Ovary (tissue), 7 donors: ENCODE measurements at regions not wholly inside any gene's neighbourhood (a gene's known extent, or its start where the extent isn't known, plus 50 kb on each side); places are given as distances from the start of the nearest gene placed in this dataset.

ENCODE experiments used
- DNase-seq, 5 donors: peaks; one replicate each; pipeline ENCODE4 v3.0.0-alpha.2; 2019 to 2020
- H3K27ac ChIP-seq, 2 donors: fragments of 200-600 bp; one replicate each; pipeline versions ENCODE4 v1.5.1 to v1.8.0; 2019 to 2022
- H3K27me3 ChIP-seq: fragments of 200-600 bp; one replicate; pipeline ENCODE4 v1.8.0; 2022
- H3K36me3 ChIP-seq: fragments of 200-600 bp; sonication (generic); one replicate; pipeline ENCODE4 v1.5.1; 2019
- H3K4me1 ChIP-seq: one replicate; pipeline ENCODE4 v1.8.1; 2013; ENCODE audit warnings: mild to moderate bottlenecking, moderate library complexity; ENCODE audit not compliant: insufficient read depth
- H3K4me3 ChIP-seq: fragments of 200-600 bp; sonication (generic); one replicate; pipeline ENCODE4 v1.5.1; 2017
- H3K9me3 ChIP-seq, 2 donors: fragments of 200-600 bp in 1 of 2; sonication (generic) in 1 of 2; one replicate each; pipeline versions ENCODE4 v1.5.1 to v1.8.1; 2013 to 2019; ENCODE audit warnings: mild to moderate bottlenecking in 1 of 2, moderate library complexity in 1 of 2
- EP300 ChIP-seq: sonication (generic); formaldehyde crosslinking; IDR thresholded peaks from one replicate; pipeline ENCODE4 v1.6.1; 2017; ENCODE audit warnings: antibody characterized with exemption
- POLR2A ChIP-seq: fragments of 450-650 bp; IDR thresholded peaks from one replicate; pipeline ENCODE4 v1.6.1; 2017; ENCODE audit warnings: antibody characterized with exemption, mild to moderate bottlenecking, moderate library complexity
- WGBS, 3 donors: extraction: QIAGEN DNeasy Blood & Tissue Kit in 1 of 3; methylation state at CpG; one replicate each; pipeline versions ENCODE4 v1.1.5 to v1.1.7; 2013 to 2017; 5-methylcytosine and 5-hydroxymethylcytosine counted together
- intact Hi-C, 4 donors: fragments of 100-400 bp; cut with DNase I; formaldehyde crosslinking; loops; one replicate each; pipeline versions ENCODE4 v1.11.0 to v1.15.1; 2022 to 2023
- TF ChIP-seq, protein P1 (sequence below), 3 donors: fragments of 450-650 bp in 2 of 3; fragments of 200-600 bp in 1 of 3; IDR thresholded peaks; one replicate each; pipeline versions ENCODE4 v1.5.1 to v1.8.0; 2016 to 2022; ENCODE audit warnings: antibody characterized with exemption in 3 of 3, mild to moderate bottlenecking in 1 of 3
- donor health status: DM: no; HTN: no; CAD: no; lungs with moderate emphysema.
- donor health status: DM: no; HTN: no; CAD: no.
- donor health status: Bipolar disorder and iron deficiency.
- donor health status: DM: no; HTN: no; CAD: no.
- donor health status: DM: yes; HTN: yes; CAD: no.

DNA sequence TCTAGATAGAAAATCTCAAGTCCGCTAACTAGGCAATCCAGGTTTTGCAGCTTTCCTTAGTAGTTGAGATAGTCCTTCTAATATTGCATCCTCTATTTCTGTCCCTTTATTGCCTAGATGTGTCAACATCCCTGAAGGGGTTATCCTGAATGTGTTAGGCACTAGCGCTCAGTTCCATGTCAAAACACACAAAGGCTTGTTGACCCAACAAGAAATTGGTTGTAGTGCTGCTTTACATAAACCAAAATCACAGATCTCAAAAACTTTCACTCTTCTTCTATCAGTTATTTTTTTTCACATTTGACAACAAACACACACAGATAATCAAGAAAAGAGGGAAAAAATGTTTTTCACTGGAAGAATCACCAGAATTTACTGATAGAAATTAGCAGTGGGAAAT, 51.4 kb upstream of the SOX2 start:
- no peak overlapping the region for H3K4me3 ChIP-seq
- 80 to 90% (median 84%) methylated on average over 2 of the region's 2 CpGs for WGBS, 3 donors
- TF ChIP-seq EP300 (no peak), POLR2A (no peak)
- TF ChIP-seq, protein P1, sequence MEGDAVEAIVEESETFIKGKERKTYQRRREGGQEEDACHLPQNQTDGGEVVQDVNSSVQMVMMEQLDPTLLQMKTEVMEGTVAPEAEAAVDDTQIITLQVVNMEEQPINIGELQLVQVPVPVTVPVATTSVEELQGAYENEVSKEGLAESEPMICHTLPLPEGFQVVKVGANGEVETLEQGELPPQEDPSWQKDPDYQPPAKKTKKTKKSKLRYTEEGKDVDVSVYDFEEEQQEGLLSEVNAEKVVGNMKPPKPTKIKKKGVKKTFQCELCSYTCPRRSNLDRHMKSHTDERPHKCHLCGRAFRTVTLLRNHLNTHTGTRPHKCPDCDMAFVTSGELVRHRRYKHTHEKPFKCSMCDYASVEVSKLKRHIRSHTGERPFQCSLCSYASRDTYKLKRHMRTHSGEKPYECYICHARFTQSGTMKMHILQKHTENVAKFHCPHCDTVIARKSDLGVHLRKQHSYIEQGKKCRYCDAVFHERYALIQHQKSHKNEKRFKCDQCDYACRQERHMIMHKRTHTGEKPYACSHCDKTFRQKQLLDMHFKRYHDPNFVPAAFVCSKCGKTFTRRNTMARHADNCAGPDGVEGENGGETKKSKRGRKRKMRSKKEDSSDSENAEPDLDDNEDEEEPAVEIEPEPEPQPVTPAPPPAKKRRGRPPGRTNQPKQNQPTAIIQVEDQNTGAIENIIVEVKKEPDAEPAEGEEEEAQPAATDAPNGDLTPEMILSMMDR (IDR thresholded peaks at IDR 0.05): no peak
- no peaks in the 10 kb centered on the region for H3K4me1 ChIP-seq
- no peaks in the 10 kb centered on the region for H3K36me3 ChIP-seq
- no peaks in the 10 kb centered on the region for H3K27me3 ChIP-seq
- intact Hi-C loops: no loop called here
- no peak for DNase-seq
- no peaks in the 10 kb centered on the region for H3K9me3 ChIP-seq
- no peak overlapping the region for H3K27ac ChIP-seq

DNA sequence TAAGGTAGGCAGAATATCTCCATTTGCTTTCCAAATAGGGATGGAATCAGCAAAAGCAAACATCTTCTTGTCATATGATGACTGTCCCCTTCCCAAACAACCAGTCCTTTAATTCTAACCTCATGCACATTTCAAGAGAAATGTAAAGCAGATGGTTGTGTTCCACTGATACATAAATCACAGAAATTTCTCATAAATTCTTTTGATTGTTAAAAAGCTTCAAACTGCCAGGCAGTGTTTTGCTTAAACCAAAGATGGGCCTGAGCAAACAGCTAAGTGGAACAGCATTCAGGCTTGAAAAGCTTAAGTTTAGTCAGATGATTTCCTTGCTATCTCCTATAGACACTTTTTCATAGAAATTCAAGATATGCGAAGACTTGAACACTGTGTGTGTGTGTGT, 74.3 kb upstream of the SOX2 start:
- 80 to 85% (median 82%) methylated on average over 1 of the region's 1 CpG for WGBS, 3 donors
- DNase-seq: no peak
- H3K27ac ChIP-seq: no peak overlapping the region
- no peak overlapping the region for H3K4me3 ChIP-seq
- TF ChIP-seq, protein P1 (IDR thresholded peaks at IDR 0.05): no peak
- TF ChIP-seq EP300: no peak
- TF ChIP-seq POLR2A: no peak
- no peaks in the 10 kb centered on the region for H3K36me3 ChIP-seq
- H3K27me3 ChIP-seq: no peaks in the 10 kb centered on the region
- H3K4me1 ChIP-seq: no peaks in the 10 kb centered on the region
- H3K9me3 ChIP-seq: no peaks in the 10 kb centered on the region
- intact Hi-C loops: no loop called here

DNA sequence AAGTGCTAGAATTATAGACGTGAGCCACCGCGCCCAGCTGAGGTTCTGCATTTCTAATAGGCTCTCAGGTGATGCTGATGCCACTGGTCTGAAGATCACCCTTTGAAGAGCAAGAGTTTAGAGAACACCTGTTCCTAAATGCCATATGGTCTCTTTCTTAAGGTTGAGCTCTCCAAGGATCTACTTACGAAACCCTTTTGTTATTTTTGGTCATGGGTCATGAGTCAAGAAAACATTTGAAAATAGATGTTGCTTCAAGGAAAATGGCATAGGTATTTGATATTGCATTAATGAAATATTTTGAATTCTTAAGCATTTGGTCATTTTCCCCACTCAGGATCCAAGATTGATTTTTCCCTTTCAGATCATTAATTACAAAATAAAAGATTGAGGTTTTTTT, 74.7 kb upstream of the SOX2 start:
- no peak for DNase-seq
- no peaks in the 10 kb centered on the region for H3K9me3 ChIP-seq
- intact Hi-C loops: no loop called here
- no peak for TF ChIP-seq POLR2A
- no peak for TF ChIP-seq EP300
- TF ChIP-seq, protein P1 (IDR thresholded peaks at IDR 0.05): no peak
- H3K36me3 ChIP-seq: no peaks in the 10 kb centered on the region
- no peaks in the 10 kb centered on the region for H3K27me3 ChIP-seq
- no peaks in the 10 kb centered on the region for H3K4me1 ChIP-seq
- no peak overlapping the region for H3K27ac ChIP-seq
- 77 to 84% (median 83%) methylated on average over 4 of the region's 4 CpGs for WGBS, 3 donors
- no peak overlapping the region for H3K4me3 ChIP-seq

DNA sequence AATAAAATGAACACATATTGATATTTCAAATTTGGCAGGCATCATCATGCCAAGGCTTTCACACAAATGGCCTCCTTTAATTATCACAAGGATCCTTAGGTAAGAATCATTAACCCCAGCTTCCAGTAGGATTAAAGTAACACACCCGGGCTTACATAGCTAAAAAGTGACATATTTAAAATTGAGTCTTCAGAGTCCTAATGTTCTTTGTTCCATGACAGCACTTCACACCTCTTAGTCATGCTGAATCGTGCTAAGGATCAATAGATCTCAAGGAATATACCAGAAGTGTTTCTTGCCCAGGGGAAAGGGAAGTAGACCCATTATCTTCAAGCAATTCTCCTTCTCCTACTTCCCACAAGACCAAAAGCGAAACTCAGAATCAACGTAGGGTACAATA, 76.6 kb upstream of the SOX2 start:
- no peaks in the 10 kb centered on the region for H3K4me1 ChIP-seq
- 78 to 87% (median 86%) methylated on average over 4 of the region's 4 CpGs for WGBS, 3 donors
- H3K9me3 ChIP-seq: no peaks in the 10 kb centered on the region
- H3K36me3 ChIP-seq: no peaks in the 10 kb centered on the region
- DNase-seq: no peak
- H3K27ac ChIP-seq: no peak overlapping the region
- intact Hi-C loops: no loop called here
- TF ChIP-seq, protein P1 (IDR thresholded peaks at IDR 0.05): no peak
- no peak for TF ChIP-seq EP300
- TF ChIP-seq POLR2A: no peak
- H3K4me3 ChIP-seq: no peak overlapping the region
- no peaks in the 10 kb centered on the region for H3K27me3 ChIP-seq

DNA sequence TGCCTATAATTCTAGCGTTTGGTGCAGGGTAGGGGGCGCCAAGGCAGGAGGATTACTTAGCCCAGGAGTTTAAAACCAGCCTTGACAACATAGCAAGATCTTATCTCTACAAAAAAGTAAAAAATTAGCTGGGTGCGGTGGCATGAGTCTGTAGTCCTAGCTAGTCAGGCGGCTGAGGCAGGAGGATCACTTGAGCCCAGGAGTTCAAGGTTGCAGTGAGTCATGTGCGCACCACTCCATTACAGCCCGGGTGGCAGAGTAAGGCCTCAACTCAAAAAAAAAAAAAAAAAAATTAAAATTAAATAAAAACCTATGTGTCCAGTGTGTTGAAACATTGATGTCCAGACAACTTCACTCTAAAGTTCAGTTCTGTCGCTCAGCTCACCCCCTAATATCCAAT, 78.2 kb upstream of the SOX2 start:
- TF ChIP-seq EP300: no peak
- no peak for TF ChIP-seq POLR2A
- TF ChIP-seq, protein P1 (IDR thresholded peaks at IDR 0.05): no peak
- Histone ChIP-seq H3K27ac (no peak overlapping the region), H3K4me3 (no peak overlapping the region), H3K36me3 (no peaks in the 10 kb centered on the region), H3K27me3 (no peaks in the 10 kb centered on the region), H3K9me3 (no peaks in the 10 kb centered on the region), H3K4me1 (no peaks in the 10 kb centered on the region)
- intact Hi-C loops: no loop called here
- 78 to 83% (median 81%) methylated on average over 7 of the region's 7 CpGs for WGBS, 3 donors
- DNase-seq: no peak
